OCI-LY1 (cell line): ENCODE measurements at regions not wholly inside any gene's neighbourhood (a gene's known extent, or its start where the extent isn't known, plus 50 kb on each side); places are given as distances from the start of the nearest gene placed in this dataset.

Experiments used
- H2AFZ ChIP-seq: fragments of 200-600 bp; sonication (generic), shearing (Covaris generic); 2 replicates; pipeline ENCODE4 v1.6.0; 2014; ENCODE audit warnings: antibody characterized with exemption, mild to moderate bottlenecking, low read length
- H3F3A ChIP-seq: fragments of 200-600 bp; sonication (generic), shearing (Covaris generic); 2 replicates; pipeline ENCODE4 v1.6.0; 2014; ENCODE audit warnings: mild to moderate bottlenecking, antibody characterized with exemption, low read length, moderate library complexity; ENCODE audit not compliant: insufficient read depth
- H3K27ac ChIP-seq: fragments of 200-600 bp; sonication (generic); 2 replicates; pipeline ENCODE4 v1.5.1; 2014; ENCODE audit warnings: low read length, mixed run types, mild to moderate bottlenecking, low read depth; ENCODE audit not compliant: poor library complexity, severe bottlenecking
- H3K27me3 ChIP-seq: fragments of 200-600 bp; sonication (generic); 2 replicates; pipeline ENCODE4 v1.6.0; 2014; ENCODE audit warnings: antibody characterized with exemption, mild to moderate bottlenecking, low read length, moderate library complexity; ENCODE audit not compliant: insufficient read depth
- H3K36me3 ChIP-seq: fragments of 200-600 bp; sonication (generic); 2 replicates; pipeline ENCODE4 v1.6.1; 2014; ENCODE audit warnings: mild to moderate bottlenecking, antibody characterized with exemption, low read length, moderate library complexity, mixed read lengths; ENCODE audit not compliant: insufficient read depth
- H3K4me1 ChIP-seq: fragments of 200-600 bp; sonication (generic); 2 replicates; pipeline ENCODE4 v1.5.1; 2014; ENCODE audit warnings: mild to moderate bottlenecking, low read length, moderate library complexity; ENCODE audit not compliant: insufficient read depth, severe bottlenecking
- H3K4me2 ChIP-seq: fragments of 200-600 bp; sonication (generic), shearing (Covaris generic); 2 replicates; pipeline ENCODE4 v1.6.1; 2014; ENCODE audit warnings: low read length
- H3K4me3 ChIP-seq: fragments of 200-600 bp; sonication (generic); 2 replicates; pipeline ENCODE4 v1.5.1; 2014; ENCODE audit warnings: low read length, low read depth, mild to moderate bottlenecking, mixed read lengths; ENCODE audit not compliant: poor library complexity, severe bottlenecking
- H3K79me2 ChIP-seq: fragments of 200-600 bp; shearing (Covaris generic); 2 replicates; pipeline ENCODE4 v1.6.1; 2016; ENCODE audit warnings: mixed run types, low read length, mixed read lengths; ENCODE audit not compliant: insufficient read depth
- H3K9ac ChIP-seq: fragments of 200-600 bp; sonication (generic), shearing (Covaris generic); 2 replicates; pipeline ENCODE4 v1.6.1; 2014; ENCODE audit warnings: mild to moderate bottlenecking, low read length, mixed read lengths
- H3K9me2 ChIP-seq: fragments of 200-600 bp; sonication (generic), shearing (Covaris generic); 2 replicates; pipeline ENCODE4 v1.6.1; 2014; ENCODE audit warnings: low read depth, mild to moderate bottlenecking, low read length, mixed read lengths
- H3K9me3 ChIP-seq: fragments of 200-600 bp; shearing (Covaris generic); 2 replicates; pipeline ENCODE4 v1.6.1; 2014; ENCODE audit warnings: low read length, mixed read lengths
- H4K20me1 ChIP-seq: fragments of 200-600 bp; sonication (generic), shearing (Covaris generic); 2 replicates; pipeline ENCODE4 v1.6.0; 2016; ENCODE audit warnings: mild to moderate bottlenecking, low read length; ENCODE audit not compliant: insufficient read depth
- CTCF ChIP-seq: fragments of 200-600 bp; sonication (generic), shearing (Covaris generic); IDR thresholded peaks from 2 replicates; pipeline ENCODE4 v1.5.1; 2017; ENCODE audit warnings: mild to moderate bottlenecking, antibody characterized with exemption, low read length, moderate library complexity, mixed read lengths
- EZH2 ChIP-seq: fragments of 200-600 bp; sonication (generic), shearing (Covaris generic); IDR thresholded peaks from 2 replicates; pipeline ENCODE4 v1.8.0; 2017; ENCODE audit warnings: borderline replicate concordance, mixed run types, mild to moderate bottlenecking, antibody characterized with exemption, low read length, moderate library complexity, mixed read lengths

DNA sequence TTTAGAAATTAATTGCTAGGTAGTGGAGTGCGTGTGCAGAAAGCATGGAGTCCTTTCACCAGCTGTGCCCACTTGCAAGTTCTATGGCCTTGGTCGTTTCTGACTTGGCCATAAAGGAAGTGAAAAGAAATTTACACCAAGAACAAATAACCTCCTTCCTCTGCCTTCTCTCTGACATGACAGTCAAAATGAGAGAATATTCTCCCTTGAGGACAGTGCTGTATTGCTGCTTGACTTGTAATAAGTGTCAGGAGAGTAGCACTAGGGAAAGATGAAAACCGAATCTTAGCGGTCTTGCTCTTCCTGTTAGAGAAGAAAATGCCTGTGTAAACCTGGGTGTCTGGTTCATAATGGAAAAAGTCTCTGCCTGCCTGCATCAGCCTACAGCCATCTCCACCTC is 333.1 kb upstream of the RAG2 start:
- H3F3A ChIP-seq, result no peaks in the 10 kb centered on the region
- TF ChIP-seq CTCF, result no peak
- no peak for TF ChIP-seq EZH2
- H3K27me3 ChIP-seq, result no peaks in the 10 kb centered on the region
- H3K9ac ChIP-seq, result no peak overlapping the region
- no peaks in the 10 kb centered on the region for H3K36me3 ChIP-seq
- no peaks in the 10 kb centered on the region for H3K9me3 ChIP-seq
- no peak overlapping the region for H3K4me2 ChIP-seq
- no peaks in the 10 kb centered on the region for H3K79me2 ChIP-seq
- no peak overlapping the region for H2AFZ ChIP-seq
- H3K4me1 ChIP-seq, result no peaks in the 10 kb centered on the region
- no peak overlapping the region for H3K27ac ChIP-seq
- no peaks in the 10 kb centered on the region for H3K9me2 ChIP-seq
- no peak overlapping the region for H3K4me3 ChIP-seq
- H4K20me1 ChIP-seq, result no peaks in the 10 kb centered on the region

GRCh38 chr11:36930256-36930655 is 332.2 kb upstream of the RAG2 start:
- Histone ChIP-seq H3K4me2 (no peak overlapping the region), H4K20me1 (no peaks in the 10 kb centered on the region), H3K9me2 (no peaks in the 10 kb centered on the region), H3K36me3 (no peaks in the 10 kb centered on the region), H3K9me3 (no peaks in the 10 kb centered on the region), H3K4me1 (no peaks in the 10 kb centered on the region), H3K27me3 (no peaks in the 10 kb centered on the region), H3F3A (no peaks in the 10 kb centered on the region), H3K27ac (no peak overlapping the region), H2AFZ (no peak overlapping the region), H3K4me3 (no peak overlapping the region), H3K79me2 (no peaks in the 10 kb centered on the region), H3K9ac (no peak overlapping the region)
- TF ChIP-seq EZH2, result no peak
- TF ChIP-seq CTCF, result no peak

GRCh38 chr11:36929401-36929800 is 331.4 kb upstream of the RAG2 start:
- H3K27ac ChIP-seq, result no peak overlapping the region
- TF ChIP-seq CTCF (no peak), EZH2 (no peak)
- H3K4me2 ChIP-seq, result no peak overlapping the region
- no peaks in the 10 kb centered on the region for H3K79me2 ChIP-seq
- no peaks in the 10 kb centered on the region for H3F3A ChIP-seq
- H3K36me3 ChIP-seq, result no peaks in the 10 kb centered on the region
- no peak overlapping the region for H3K4me3 ChIP-seq
- no peak overlapping the region for H2AFZ ChIP-seq
- no peaks in the 10 kb centered on the region for H4K20me1 ChIP-seq
- H3K27me3 ChIP-seq, result no peaks in the 10 kb centered on the region
- H3K9ac ChIP-seq, result no peak overlapping the region
- no peaks in the 10 kb centered on the region for H3K9me3 ChIP-seq
- H3K4me1 ChIP-seq, result no peaks in the 10 kb centered on the region
- no peaks in the 10 kb centered on the region for H3K9me2 ChIP-seq
